ENCODE measurements at regions not wholly inside any gene's neighbourhood (a gene's known extent, or its start where the extent isn't known, plus 50 kb on each side); places are given as distances from the start of the nearest gene placed in this dataset.

DNA sequence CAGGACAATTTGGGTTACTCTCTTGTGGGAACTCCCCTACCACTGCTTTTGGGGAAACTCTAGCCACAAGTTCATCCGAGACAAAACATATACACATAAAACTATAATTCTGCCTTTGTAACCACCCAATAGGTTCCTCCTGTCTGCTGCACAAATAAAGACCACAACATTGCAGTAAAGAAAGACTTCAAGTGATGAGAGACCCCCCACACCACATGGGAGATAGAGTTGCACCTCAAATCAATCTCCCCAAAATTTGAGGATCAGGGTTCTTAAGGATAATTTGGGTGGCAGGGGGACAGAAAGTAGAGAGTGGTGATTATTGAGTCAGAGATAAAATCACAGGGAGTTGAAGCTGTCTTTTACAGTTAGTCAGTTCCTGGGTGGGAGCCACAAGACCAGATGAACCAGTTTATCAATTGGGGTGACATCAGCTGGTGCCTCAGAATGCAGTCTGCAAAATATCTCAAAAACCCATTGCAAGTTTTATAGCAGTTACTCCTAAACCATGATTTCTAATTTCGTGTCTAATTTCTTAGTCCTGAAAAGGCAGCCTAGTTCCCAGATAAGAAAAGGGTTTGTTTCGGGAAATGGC, 1348.5 kb downstream of the PCDH9 start:
- Histone ChIP-seq H3K36me3 (ENCODE audit: insufficient read depth, low read length) (no peaks in the 10 kb centered on the region), H3K9ac (ENCODE audit: low read depth, low read length) (no peak overlapping the region), H3K27me3 (ENCODE audit: control insufficient read depth, insufficient read depth, low read length) (no peaks in the 10 kb centered on the region), H3K4me2 (ENCODE audit: low read length) (no peak overlapping the region), H3K4me1 (ENCODE audit: control insufficient read depth, insufficient read depth, low read length) (no peaks in the 10 kb centered on the region), H3K4me3 (ENCODE audit: low read length) (no peak overlapping the region), H3K9me3 (replicated peaks; ENCODE audit: low read length) (no peaks in the 10 kb centered on the region)

DNA sequence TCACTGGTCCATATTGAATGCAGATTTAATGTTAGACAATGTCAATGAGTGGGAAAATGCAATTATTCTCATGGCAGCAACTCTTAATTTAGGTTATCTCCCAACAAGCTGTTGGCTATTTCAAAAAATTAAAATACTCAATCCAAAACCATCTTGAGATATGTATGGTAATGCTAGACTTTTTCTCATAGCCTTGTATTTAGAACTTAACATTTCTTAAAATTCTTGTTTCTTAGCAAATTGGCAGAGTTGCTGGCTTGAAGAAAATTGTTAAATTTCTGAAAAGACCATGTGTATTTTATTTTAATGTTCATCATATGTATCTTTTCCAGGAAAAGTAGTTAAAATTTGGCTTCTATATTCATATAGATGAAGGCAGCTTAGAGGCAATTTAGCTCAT, 1355.1 kb downstream of the PCDH9 start:
- Histone ChIP-seq H3K36me3 (ENCODE audit: insufficient read depth, low read length) (no peaks in the 10 kb centered on the region), H3K4me3 (ENCODE audit: low read length) (no peak overlapping the region), H3K4me2 (ENCODE audit: low read length) (no peak overlapping the region), H3K9me3 (replicated peaks; ENCODE audit: low read length) (no peaks in the 10 kb centered on the region), H3K27me3 (ENCODE audit: control insufficient read depth, insufficient read depth, low read length) (no peaks in the 10 kb centered on the region), H3K4me1 (ENCODE audit: control insufficient read depth, insufficient read depth, low read length) (no peaks in the 10 kb centered on the region), H3K9ac (ENCODE audit: low read depth, low read length) (no peak overlapping the region)

DNA sequence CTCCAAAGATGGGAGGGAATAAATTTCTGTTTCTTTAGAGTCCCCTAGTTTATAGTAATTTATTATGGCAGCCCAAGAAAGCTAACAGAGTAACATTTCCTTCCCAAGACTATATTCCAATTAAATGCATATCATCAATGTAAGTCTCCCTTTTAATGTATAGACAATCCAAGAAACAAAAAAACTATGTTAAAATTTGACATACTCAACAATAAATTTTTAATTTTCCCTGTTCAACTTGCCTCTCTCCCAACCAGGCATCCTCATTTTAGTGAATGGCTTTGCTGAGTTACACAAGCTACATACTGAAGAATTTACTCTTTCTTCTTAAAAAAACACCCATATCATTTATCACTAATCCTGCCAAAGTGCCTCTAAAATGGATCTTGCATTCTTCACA, 1357.7 kb downstream of the PCDH9 start:
- Histone ChIP-seq H3K4me1 (ENCODE audit: control insufficient read depth, insufficient read depth, low read length) (no peaks in the 10 kb centered on the region), H3K4me2 (ENCODE audit: low read length) (no peak overlapping the region), H3K4me3 (ENCODE audit: low read length) (no peak overlapping the region), H3K9ac (ENCODE audit: low read depth, low read length) (no peak overlapping the region), H3K36me3 (ENCODE audit: insufficient read depth, low read length) (no peaks in the 10 kb centered on the region), H3K27me3 (ENCODE audit: control insufficient read depth, insufficient read depth, low read length) (no peaks in the 10 kb centered on the region), H3K9me3 (replicated peaks; ENCODE audit: low read length) (no peaks in the 10 kb centered on the region)

DNA sequence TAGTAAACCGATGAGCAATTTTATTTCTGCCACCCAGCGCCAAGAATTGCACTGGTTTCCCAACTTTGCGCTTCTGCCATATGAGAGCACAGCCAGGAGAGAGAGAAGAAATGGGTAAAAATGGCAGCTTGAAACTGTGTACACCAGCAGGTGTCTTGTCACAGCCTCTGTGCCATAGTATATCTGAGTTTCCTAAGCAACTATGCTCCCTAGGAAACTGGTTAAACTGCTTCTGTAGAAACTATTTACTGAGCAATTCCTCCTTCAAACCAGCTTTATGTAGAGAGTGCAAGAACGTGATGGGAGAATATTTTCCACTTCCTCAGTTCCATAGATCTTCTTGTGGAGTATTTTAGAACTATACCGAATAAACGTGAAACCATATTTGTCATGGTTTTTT, 1361.3 kb downstream of the PCDH9 start:
- H3K27me3 ChIP-seq (ENCODE audit: control insufficient read depth, insufficient read depth, low read length), result no peaks in the 10 kb centered on the region
- H3K4me1 ChIP-seq (ENCODE audit: control insufficient read depth, insufficient read depth, low read length), result no peaks in the 10 kb centered on the region
- no peaks in the 10 kb centered on the region for H3K36me3 ChIP-seq (ENCODE audit: insufficient read depth, low read length)
- H3K4me2 ChIP-seq (ENCODE audit: low read length), result no peak overlapping the region
- no peaks in the 10 kb centered on the region for H3K9me3 ChIP-seq (replicated peaks; ENCODE audit: low read length)
- no peak overlapping the region for H3K4me3 ChIP-seq (ENCODE audit: low read length)
- H3K9ac ChIP-seq (ENCODE audit: low read depth, low read length), result no peak overlapping the region

GRCh38 chr13:65868099-65868498, 1362.0 kb downstream of the PCDH9 start:
- no peak overlapping the region for H3K4me3 ChIP-seq (ENCODE audit: low read length)
- no peaks in the 10 kb centered on the region for H3K27me3 ChIP-seq (ENCODE audit: control insufficient read depth, insufficient read depth, low read length)
- H3K4me2 ChIP-seq (ENCODE audit: low read length), result no peak overlapping the region
- no peaks in the 10 kb centered on the region for H3K4me1 ChIP-seq (ENCODE audit: control insufficient read depth, insufficient read depth, low read length)
- no peaks in the 10 kb centered on the region for H3K36me3 ChIP-seq (ENCODE audit: insufficient read depth, low read length)
- no peak overlapping the region for H3K9ac ChIP-seq (ENCODE audit: low read depth, low read length)
- H3K9me3 ChIP-seq (replicated peaks; ENCODE audit: low read length), result no peaks in the 10 kb centered on the region

- Histone ChIP-seq H3K9me3 (replicated peaks; ENCODE audit: low read length) (no peaks in the 10 kb centered on the region), H3K27me3 (ENCODE audit: control insufficient read depth, insufficient read depth, low read length) (no peaks in the 10 kb centered on the region), H3K4me1 (ENCODE audit: control insufficient read depth, insufficient read depth, low read length) (no peaks in the 10 kb centered on the region), H3K36me3 (ENCODE audit: insufficient read depth, low read length) (no peaks in the 10 kb centered on the region), H3K4me3 (ENCODE audit: low read length) (no peak overlapping the region), H3K9ac (ENCODE audit: low read depth, low read length) (no peak overlapping the region), H3K4me2 (ENCODE audit: low read length) (no peak overlapping the region)
Measured at GRCh38 chr13:65866138-65866537, 1364.0 kb downstream of the PCDH9 start.

GRCh38 chr13:65865206-65865605, 1364.9 kb downstream of the PCDH9 start:
- Histone ChIP-seq H3K36me3 (ENCODE audit: insufficient read depth, low read length) (no peaks in the 10 kb centered on the region), H3K4me3 (ENCODE audit: low read length) (no peak overlapping the region), H3K27me3 (ENCODE audit: control insufficient read depth, insufficient read depth, low read length) (no peaks in the 10 kb centered on the region), H3K9me3 (replicated peaks; ENCODE audit: low read length) (no peaks in the 10 kb centered on the region), H3K4me2 (ENCODE audit: low read length) (no peak overlapping the region), H3K9ac (ENCODE audit: low read depth, low read length) (no peak overlapping the region), H3K4me1 (ENCODE audit: control insufficient read depth, insufficient read depth, low read length) (no peaks in the 10 kb centered on the region)

DNA sequence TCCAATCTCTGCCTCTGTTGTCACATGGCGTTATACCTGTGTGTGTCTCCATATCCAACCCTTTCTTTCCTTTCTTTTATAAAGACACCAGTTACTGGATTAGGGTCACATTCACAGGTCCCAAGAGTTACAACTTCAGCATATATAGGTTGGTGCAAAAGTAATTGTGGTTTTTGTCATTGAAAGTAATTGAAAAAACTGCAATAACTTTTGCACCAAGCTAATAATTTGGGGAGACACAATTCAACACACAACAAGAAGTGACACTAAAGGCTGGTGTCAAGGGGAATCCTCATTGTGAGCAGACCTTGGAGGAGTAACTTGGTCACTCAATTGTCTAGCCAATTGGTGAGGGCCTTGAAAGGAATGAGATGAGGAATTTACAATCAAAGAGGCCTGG, 1366.1 kb downstream of the PCDH9 start:
- Histone ChIP-seq H3K4me1 (ENCODE audit: control insufficient read depth, insufficient read depth, low read length) (no peaks in the 10 kb centered on the region), H3K4me2 (ENCODE audit: low read length) (no peak overlapping the region), H3K9ac (ENCODE audit: low read depth, low read length) (no peak overlapping the region)

GRCh38 chr13:65860306-65860705, 1369.8 kb downstream of the PCDH9 start:
- no peaks in the 10 kb centered on the region for H3K36me3 ChIP-seq (ENCODE audit: insufficient read depth, low read length)
- H3K4me2 ChIP-seq (ENCODE audit: low read length), result no peak overlapping the region
- no peaks in the 10 kb centered on the region for H3K27me3 ChIP-seq (ENCODE audit: control insufficient read depth, insufficient read depth, low read length)
- H3K9ac ChIP-seq (ENCODE audit: low read depth, low read length), result no peak overlapping the region
- no peak overlapping the region for H3K4me3 ChIP-seq (ENCODE audit: low read length)
- no peaks in the 10 kb centered on the region for H3K9me3 ChIP-seq (replicated peaks; ENCODE audit: low read length)
- H3K4me1 ChIP-seq (ENCODE audit: control insufficient read depth, insufficient read depth, low read length), result no peaks in the 10 kb centered on the region

More for the DNA sequence above, 1366.1 kb downstream of the PCDH9 start:
- no peak overlapping the region for H3K4me3 ChIP-seq (ENCODE audit: low read length)
- H3K27me3 ChIP-seq (ENCODE audit: control insufficient read depth, insufficient read depth, low read length), result no peaks in the 10 kb centered on the region
- no peaks in the 10 kb centered on the region for H3K9me3 ChIP-seq (replicated peaks; ENCODE audit: low read length)
- H3K36me3 ChIP-seq (ENCODE audit: insufficient read depth, low read length), result no peaks in the 10 kb centered on the region

GRCh38 chr13:65857942-65858565, 1372.1 kb downstream of the PCDH9 start:
- Histone ChIP-seq H3K9me3 (replicated peaks; ENCODE audit: low read length) (no peaks in the 10 kb centered on the region), H3K27me3 (ENCODE audit: control insufficient read depth, insufficient read depth, low read length) (no peaks in the 10 kb centered on the region), H3K4me2 (ENCODE audit: low read length) (no peak overlapping the region), H3K4me1 (ENCODE audit: control insufficient read depth, insufficient read depth, low read length) (no peaks in the 10 kb centered on the region), H3K9ac (ENCODE audit: low read depth, low read length) (no peak overlapping the region), H3K36me3 (ENCODE audit: insufficient read depth, low read length) (no peaks in the 10 kb centered on the region), H3K4me3 (ENCODE audit: low read length) (no peak overlapping the region)

DNA sequence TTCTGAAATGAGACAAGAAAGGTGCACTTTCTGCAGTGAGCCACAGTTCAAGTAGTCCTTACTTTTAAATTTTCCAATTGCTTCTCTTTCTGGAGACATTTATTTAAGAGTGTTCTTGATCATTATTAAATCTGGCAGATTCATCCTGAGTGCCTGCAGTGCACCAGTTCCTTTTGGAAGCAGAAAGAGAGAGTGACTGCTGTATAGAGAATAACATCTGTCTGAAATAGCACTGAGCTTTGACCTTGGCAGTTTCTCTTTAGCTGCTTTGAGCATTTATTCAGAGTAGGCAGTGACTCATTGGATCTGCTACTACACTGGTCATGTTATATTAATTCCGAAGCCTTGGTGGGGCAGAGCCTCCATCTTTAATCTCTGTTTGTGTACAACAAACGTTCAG, 1373.7 kb downstream of the PCDH9 start:
- no peak overlapping the region for H3K4me3 ChIP-seq (ENCODE audit: low read length)
- no peaks in the 10 kb centered on the region for H3K9me3 ChIP-seq (replicated peaks; ENCODE audit: low read length)
- no peaks in the 10 kb centered on the region for H3K4me1 ChIP-seq (ENCODE audit: control insufficient read depth, insufficient read depth, low read length)
- no peaks in the 10 kb centered on the region for H3K27me3 ChIP-seq (ENCODE audit: control insufficient read depth, insufficient read depth, low read length)
- no peak overlapping the region for H3K9ac ChIP-seq (ENCODE audit: low read depth, low read length)
- no peaks in the 10 kb centered on the region for H3K36me3 ChIP-seq (ENCODE audit: insufficient read depth, low read length)
- H3K4me2 ChIP-seq (ENCODE audit: low read length), result no peak overlapping the region

DNA sequence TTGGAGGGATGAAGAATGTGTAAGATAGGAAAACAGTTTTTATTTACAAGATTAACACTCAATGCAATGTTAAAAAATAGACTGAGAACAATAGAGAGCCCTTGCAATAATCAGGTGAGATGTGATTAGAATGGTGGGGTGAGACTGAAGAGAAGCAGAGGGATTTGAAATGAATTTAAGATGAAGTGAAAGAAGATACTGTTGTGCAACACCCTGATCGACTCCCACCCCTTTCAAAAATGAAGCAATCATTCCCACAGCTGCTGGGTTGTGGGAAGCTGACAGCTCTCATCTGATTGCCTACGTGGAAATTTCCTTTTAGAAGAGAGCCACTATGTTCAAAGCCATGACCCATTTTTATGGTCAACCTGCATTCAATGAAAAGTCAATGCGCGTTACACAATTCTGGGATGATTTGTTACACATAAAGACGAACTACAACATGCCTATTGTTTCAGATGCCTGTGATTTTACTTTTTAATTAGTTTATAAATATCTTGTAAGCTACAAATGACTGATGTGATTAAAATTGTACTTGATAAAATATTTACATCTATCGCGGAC, 1374.8 kb downstream of the PCDH9 start:
- no peak overlapping the region for H3K9ac ChIP-seq (ENCODE audit: low read depth, low read length)
- H3K9me3 ChIP-seq (replicated peaks; ENCODE audit: low read length), result no peaks in the 10 kb centered on the region
- no peaks in the 10 kb centered on the region for H3K4me1 ChIP-seq (ENCODE audit: control insufficient read depth, insufficient read depth, low read length)
- no peaks in the 10 kb centered on the region for H3K36me3 ChIP-seq (ENCODE audit: insufficient read depth, low read length)
- H3K4me3 ChIP-seq (ENCODE audit: low read length), result no peak overlapping the region
- H3K4me2 ChIP-seq (ENCODE audit: low read length), result no peak overlapping the region
- no peaks in the 10 kb centered on the region for H3K27me3 ChIP-seq (ENCODE audit: control insufficient read depth, insufficient read depth, low read length)

Data from skeletal muscle satellite cell (primary cell).